NCI-H2227 (cell line): ENCODE measurements at regions not wholly inside any gene's neighbourhood (a gene's known extent, or its start where the extent isn't known, plus 50 kb on each side); places are given as distances from the start of the nearest gene placed in this dataset.
"Not testable (repeated sequence)": the region's sequence is repeated elsewhere in the genome, so short reads cannot be mapped to it uniquely, and the experiment has no call there.

Source experiments
- DNase-seq: peaks from one replicate; lab custom pipeline; 2025; ENCODE audit not compliant: unreplicated experiment; lab: John Stamatoyannopoulos, UW

- no peak for DNase-seq
Observed at GRCh38 chr10:64007157-64007556, 486.0 kb downstream of the REEP3 start.

DNA sequence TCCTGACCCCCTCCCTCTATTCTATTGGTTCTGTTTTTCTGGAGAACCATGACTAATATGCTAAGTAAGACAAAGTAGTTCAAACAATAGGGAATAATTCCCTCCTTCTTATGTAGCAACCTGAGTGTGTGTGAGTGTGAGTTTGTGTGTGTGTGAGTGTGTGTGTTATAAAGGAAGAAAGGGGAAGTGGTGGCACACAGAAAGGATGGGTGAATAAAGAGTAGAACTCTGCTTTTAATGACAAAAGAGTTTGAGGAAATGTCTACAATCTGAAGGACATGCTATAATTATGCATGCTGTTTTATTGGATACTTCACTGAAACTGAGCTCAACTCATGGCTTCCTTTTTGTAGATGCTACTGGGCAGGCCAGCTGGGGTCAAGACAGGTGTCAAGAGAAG lies 489.5 kb downstream of the REEP3 start:
- DNase-seq: no peak

DNA sequence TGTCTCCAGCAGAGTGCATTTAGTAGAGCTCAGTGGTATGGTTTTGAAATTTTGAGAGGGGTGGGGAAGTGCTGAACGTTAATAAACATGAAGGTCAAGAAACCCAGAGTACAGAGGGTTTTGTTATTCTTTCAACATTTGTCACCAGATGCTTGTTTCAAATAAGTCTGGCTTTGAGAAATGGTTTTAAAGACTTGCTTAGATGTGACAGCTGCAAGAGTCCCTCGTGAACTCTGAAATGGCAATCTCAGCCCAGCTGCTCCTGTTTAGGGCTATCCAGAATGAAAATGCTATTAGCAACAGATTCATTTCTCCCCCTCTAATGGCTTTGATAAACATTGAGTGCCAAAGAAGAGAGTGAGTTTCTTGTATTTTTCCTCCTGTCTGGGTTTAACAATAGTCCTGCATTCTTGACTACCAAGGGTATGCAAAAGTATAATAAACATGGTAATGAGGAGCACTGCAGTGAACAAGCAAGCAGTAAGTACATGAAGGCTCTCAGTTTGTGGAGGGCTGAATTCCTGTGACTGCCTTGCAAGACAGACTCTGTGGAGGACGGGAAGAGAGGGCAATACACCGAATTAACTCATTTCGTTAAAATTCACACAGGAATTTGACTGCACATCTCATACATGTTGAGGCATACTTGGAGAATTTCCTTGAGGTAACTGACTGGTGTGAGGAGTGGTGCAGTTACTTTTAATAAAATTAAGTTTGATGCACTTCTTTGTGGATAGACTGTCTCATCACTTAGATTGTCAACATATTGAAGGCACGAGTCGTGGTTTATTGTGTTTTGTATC lies 490.9 kb downstream of the REEP3 start:
- DNase-seq: no peak

- DNase-seq: no peak
Observed at GRCh38 chr10:64014281-64014680, 493.1 kb downstream of the REEP3 start.

DNA sequence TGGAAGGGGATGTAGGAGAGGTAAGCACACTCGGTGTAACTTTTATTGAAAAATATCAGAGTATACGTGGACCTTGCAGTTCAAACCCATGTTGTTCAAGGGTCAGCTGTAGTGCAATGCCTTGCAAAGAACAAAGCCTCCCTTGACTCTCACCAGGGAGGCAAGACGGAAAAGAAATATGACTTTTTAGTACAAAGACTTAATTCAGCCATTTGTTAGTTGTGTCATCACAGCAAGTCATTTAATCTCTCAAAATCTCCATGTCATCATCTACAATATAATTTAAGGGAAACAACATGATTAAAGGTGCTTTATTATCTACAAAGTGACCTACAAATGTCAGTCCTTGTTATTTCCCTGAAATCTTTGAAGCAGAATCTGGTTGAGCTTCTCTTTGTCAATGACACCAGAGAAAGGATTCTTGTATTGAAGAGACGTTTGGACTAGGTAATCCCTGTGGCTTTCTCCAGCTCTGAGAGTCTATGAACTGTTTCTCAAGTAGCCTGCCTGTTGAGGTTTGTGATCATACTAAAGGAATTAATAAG lies 502.8 kb downstream of the REEP3 start:
- no peak for DNase-seq

DNA sequence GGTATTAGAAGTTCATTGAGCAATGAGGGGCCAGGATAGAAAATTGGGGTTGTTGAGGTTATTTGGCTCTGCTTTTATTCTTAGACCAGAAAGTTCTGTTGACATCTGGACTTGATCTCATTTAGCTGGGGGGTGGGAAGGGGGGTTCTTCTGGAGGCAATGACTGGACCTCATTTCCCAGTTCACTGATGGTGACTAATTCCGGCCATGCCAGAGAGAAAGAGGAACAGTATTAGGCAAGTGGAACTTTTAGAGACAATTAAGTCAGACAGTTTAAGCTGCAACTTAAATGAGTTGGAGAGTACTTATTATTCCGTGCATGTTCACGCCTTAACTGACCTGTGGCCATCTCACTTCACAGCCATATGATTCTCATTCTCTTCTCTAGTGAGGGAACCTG lies 512.5 kb downstream of the REEP3 start:
- no peak for DNase-seq

GRCh38 chr10:64036321-64036930 lies 515.2 kb downstream of the REEP3 start:
- no peak for DNase-seq

- no peak for DNase-seq
Observed at GRCh38 chr10:64037071-64037661, 516.0 kb downstream of the REEP3 start.

- no peak for DNase-seq
Observed at GRCh38 chr10:64038107-64038506, 516.9 kb downstream of the REEP3 start.

GRCh38 chr10:64039198-64039597 lies 518.0 kb downstream of the REEP3 start:
- DNase-seq: no peak

DNA sequence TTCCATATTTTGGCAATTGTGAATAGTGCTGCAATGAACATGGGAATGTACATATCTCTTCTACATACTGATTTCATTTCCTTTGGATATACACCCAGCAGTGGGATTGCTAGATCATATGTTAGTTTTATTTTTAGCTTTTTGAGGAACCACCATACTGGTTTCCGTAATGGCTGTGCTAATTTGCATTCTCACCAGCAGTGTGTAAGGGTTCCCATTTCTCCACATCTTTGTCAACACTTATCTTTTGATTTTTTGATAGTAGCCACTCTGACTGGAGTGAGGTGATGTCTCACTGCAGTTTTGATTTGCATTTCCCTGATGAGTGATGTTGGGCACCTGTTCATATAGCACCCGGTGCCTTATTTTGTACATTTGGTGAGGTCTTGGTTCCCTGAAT lies 519.6 kb downstream of the REEP3 start:
- no peak for DNase-seq

- peak; percentile 81 for DNase-seq
Observed at GRCh38 chr10:64041185-64041988, 520.2 kb downstream of the REEP3 start.

DNA sequence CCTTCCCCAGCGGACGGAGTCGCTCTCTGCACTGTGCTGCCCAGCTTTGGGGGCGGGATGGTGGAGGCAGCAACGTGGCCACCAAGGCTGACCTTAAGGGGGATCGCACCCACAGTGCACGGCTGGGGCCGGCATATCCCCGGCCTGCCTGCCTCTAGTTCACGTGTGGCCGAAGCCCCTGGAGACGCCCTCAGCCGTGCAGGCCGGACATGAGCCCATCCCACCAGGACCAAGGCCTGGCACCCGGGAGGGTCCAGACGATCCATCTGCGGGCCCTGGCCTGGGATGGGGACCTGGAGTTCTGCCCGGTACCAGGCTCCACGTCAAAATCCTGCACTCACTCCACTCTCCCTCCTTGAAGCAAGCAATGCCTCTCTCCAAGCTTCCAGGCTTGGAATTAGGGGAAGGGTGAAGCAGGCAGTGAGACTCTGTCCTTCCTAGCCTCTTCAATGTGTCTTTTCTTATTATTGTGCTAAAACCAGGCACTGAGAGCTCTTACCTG lies 520.8 kb downstream of the REEP3 start:
- DNase-seq: no peak

GRCh38 chr10:64044098-64044497 lies 522.9 kb downstream of the REEP3 start:
- DNase-seq: no peak

GRCh38 chr10:64044957-64045632 lies 523.9 kb downstream of the REEP3 start:
- DNase-seq: not testable (repeated sequence)

- no peak for DNase-seq
Observed at GRCh38 chr10:64054392-64054791, 533.2 kb downstream of the REEP3 start.

GRCh38 chr10:64059884-64060283 lies 538.7 kb downstream of the REEP3 start:
- no peak for DNase-seq

DNA sequence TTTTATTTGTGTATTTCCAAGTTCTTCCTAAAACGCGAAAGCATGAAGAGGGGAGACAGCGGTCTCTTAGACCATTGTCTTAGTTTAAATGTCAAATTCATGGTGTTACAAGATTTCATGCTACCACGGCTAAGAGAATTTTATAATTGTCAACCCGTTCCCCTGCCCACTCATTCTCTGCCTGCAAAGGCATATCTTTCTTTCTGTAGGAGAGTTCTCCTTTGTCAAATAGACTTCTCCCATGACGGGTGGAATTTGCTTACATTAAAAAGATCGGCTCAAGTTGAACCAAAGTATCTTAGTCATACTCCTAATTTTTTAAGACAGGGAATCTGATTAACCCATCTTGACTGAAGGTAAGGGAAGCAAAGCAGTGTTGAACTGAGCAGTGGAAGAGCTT lies 539.2 kb downstream of the REEP3 start:
- DNase-seq: no peak

DNA sequence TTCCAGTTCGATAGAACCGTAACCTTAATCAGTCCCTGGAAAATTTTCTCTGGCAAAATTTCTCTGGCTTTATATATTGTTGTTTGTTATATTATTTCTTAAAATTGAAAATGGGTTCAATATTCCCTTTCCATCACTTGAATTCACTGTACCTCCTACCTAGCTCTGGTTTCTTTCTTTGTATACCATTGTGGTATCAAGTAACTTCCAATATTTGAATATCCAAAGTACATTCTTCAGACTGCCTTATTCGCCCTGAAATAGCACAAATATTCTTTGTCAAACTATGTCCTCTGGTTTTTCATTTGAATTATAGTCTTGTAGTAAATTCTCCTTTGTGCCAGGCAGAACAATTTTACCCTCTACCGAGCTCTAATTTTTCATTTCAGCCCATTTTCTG lies 541.6 kb downstream of the REEP3 start:
- no peak for DNase-seq

DNA sequence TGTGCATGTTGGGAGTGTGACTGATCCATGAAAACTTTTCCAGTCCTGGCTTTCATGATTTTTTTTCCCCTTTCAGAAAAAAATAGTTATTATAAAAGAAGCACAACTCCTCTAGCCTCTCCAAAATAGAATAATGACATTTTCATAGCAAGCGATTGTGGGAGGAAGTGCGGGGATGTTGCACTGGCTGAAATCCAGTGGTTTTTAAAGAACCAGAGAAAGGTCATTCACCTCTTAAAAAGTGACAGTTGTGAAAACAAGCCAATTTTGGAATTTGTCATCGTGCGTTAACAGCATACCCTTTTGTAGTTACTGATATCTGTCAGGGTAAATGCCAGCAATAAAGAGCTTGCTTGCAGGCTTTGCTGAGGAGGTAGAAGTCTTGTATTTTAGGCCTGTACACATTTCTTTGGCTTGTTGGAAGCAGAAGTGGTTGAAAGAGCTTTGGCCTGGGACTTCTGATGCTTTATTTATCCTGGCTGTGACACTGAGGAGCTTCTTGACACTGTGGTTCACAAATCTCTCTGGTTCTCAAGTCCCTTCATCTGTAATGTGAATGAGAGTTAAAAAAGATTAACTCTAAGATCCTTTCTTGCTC lies 545.9 kb downstream of the REEP3 start:
- DNase-seq: no peak
